MCF 10A (cell line): ENCODE measurements at regions not wholly inside any gene's neighbourhood (a gene's known extent, or its start where the extent isn't known, plus 50 kb on each side); places are given as distances from the start of the nearest gene placed in this dataset.
A peak's percentile ranks its signal among the peaks of the same experiment; 100 is the strongest.

Source experiments
- BruUV-seq: library from RNA; stranded (reverse); fragments of 400-500 nt; replicated peaks from 2 replicates; lab custom pipeline; 2021; lab: Mats Ljungman, UMichigan
- CTCF ChIA-PET: fragments of 300-600 bp; sonication (Branson Sonifier 250); formaldehyde crosslinking; extraction: SDS; loops from one replicate; lab custom pipeline; 2021; ENCODE audit warnings: antibody characterized with exemption, inconsistent platforms; lab: Yijun Ruan, JAX
- POLR2A ChIA-PET: fragments of 300-600, 350-650 bp; sonication (Branson Sonifier 250); formaldehyde crosslinking; extraction: SDS; loops from one replicate; lab custom pipeline; 2020; ENCODE audit warnings: antibody characterized with exemption, inconsistent platforms; lab: Yijun Ruan, JAX
- DNase-seq: peaks from one replicate; pipeline ENCODE4 v3.0.0-alpha.2; 2018; ENCODE audit not compliant: unreplicated experiment
- H3K27ac Mint-ChIP-seq: one replicate; pipeline ENCODE4 v1.8.0; 2022; ENCODE audit warnings: mild to moderate bottlenecking, low read depth, mixed read lengths; ENCODE audit not compliant: unreplicated experiment
- H3K27me3 Mint-ChIP-seq: one replicate; pipeline ENCODE4 v1.8.0; 2022; ENCODE audit warnings: mixed read lengths; ENCODE audit not compliant: insufficient read depth, unreplicated experiment
- H3K36me3 Mint-ChIP-seq: one replicate; pipeline ENCODE4 v1.8.0; 2022; ENCODE audit warnings: mild to moderate bottlenecking, moderate library complexity, mixed read lengths; ENCODE audit not compliant: insufficient read depth, unreplicated experiment
- H3K4me1 Mint-ChIP-seq: one replicate; pipeline ENCODE4 v1.8.0; 2022; ENCODE audit warnings: mixed read lengths; ENCODE audit not compliant: insufficient read depth, unreplicated experiment
- H3K4me3 Mint-ChIP-seq: one replicate; pipeline ENCODE4 v1.8.0; 2022; ENCODE audit warnings: mild to moderate bottlenecking, moderate library complexity, mixed read lengths; ENCODE audit not compliant: unreplicated experiment
- H3K9me3 Mint-ChIP-seq: one replicate; pipeline ENCODE4 v1.8.0; 2022; ENCODE audit warnings: mixed read lengths; ENCODE audit not compliant: unreplicated experiment
- CTCF ChIP-seq: fragments of 200-600 bp; IDR thresholded peaks from one replicate; pipeline ENCODE4 v1.8.0; 2022; ENCODE audit warnings: antibody characterized with exemption, mild to moderate bottlenecking; ENCODE audit not compliant: unreplicated experiment
- intact Hi-C: fragments of 100-400 bp; cut with micrococcal nuclease; formaldehyde crosslinking; loops from 2 replicates; pipeline ENCODE4 v1.14.1; 2022

- no peaks in the 10 kb centered on the region for H3K36me3 Mint-ChIP-seq
- no peaks in the 10 kb centered on the region for H3K27me3 Mint-ChIP-seq
- DNase-seq: no peak
- intact Hi-C loops: no loop called here
- H3K4me1 Mint-ChIP-seq: peaks cover 37% of the 10 kb centered on the region
- CTCF ChIA-PET: no interaction called here
- POLR2A ChIA-PET: no interaction called here
- no peak overlapping the region for H3K4me3 Mint-ChIP-seq
- no peak for TF ChIP-seq CTCF
- no TSS peak for BruUV-seq
- no peaks in the 10 kb centered on the region for H3K9me3 Mint-ChIP-seq
- H3K27ac Mint-ChIP-seq: no peak overlapping the region
Measured at GRCh38 chr16:13312063-13312462, 410.7 kb downstream of the SHISA9 start.

- Mint-ChIP-seq H3K27me3 (no peaks in the 10 kb centered on the region), H3K9me3 (no peaks in the 10 kb centered on the region), H3K36me3 (no peaks in the 10 kb centered on the region), H3K4me3 (no peak overlapping the region), H3K27ac (no peak overlapping the region), H3K4me1 (peaks cover 24% of the 10 kb centered on the region)
- DNase-seq: peak; percentile 35
- no TSS peak for BruUV-seq
- intact Hi-C loops: no loop called here
- ChIA-PET POLR2A (no interaction called here), CTCF (no interaction called here)
- no peak for TF ChIP-seq CTCF
Measured at GRCh38 chr16:13313351-13313750, 412.0 kb downstream of the SHISA9 start.

- DNase-seq: no peak
- no peaks in the 10 kb centered on the region for H3K27me3 Mint-ChIP-seq
- no TSS peak for BruUV-seq
- intact Hi-C loops: no loop called here
- peak overlapping the region; percentile 63 for H3K27ac Mint-ChIP-seq
- TF ChIP-seq CTCF: no peak
- ChIA-PET POLR2A (interaction anchor here (0.7 kb wide), 1 partner anchor 563 kb away, joined by 3 read pairs; no protein-coding TSS in a partner anchor), CTCF (no interaction called here)
- no peaks in the 10 kb centered on the region for H3K36me3 Mint-ChIP-seq
- H3K4me3 Mint-ChIP-seq: no peak overlapping the region
- H3K4me1 Mint-ChIP-seq: peaks cover 17% of the 10 kb centered on the region
- no peaks in the 10 kb centered on the region for H3K9me3 Mint-ChIP-seq
Measured at GRCh38 chr16:13314633-13315032, 413.2 kb downstream of the SHISA9 start.

GRCh38 chr16:13315642-13316427 is 414.4 kb downstream of the SHISA9 start:
- no peaks in the 10 kb centered on the region for H3K27me3 Mint-ChIP-seq
- no peaks in the 10 kb centered on the region for H3K9me3 Mint-ChIP-seq
- H3K4me1 Mint-ChIP-seq: peaks cover 17% of the 10 kb centered on the region
- CTCF ChIA-PET: interaction anchor here (0.5 to 0.8 kb wide), 2 partner anchors 138 to 983 kb away, joined by 3 to 5 read pairs; no protein-coding TSS in a partner anchor
- no peak overlapping the region for H3K4me3 Mint-ChIP-seq
- peak overlapping the region; percentile 63 for H3K27ac Mint-ChIP-seq
- BruUV-seq: no TSS peak
- peak; percentile 90 for DNase-seq
- intact Hi-C loops: no loop called here
- POLR2A ChIA-PET: no interaction called here
- H3K36me3 Mint-ChIP-seq: no peaks in the 10 kb centered on the region
- no peak for TF ChIP-seq CTCF
